Stimulated activated CD8-positive, alpha-beta memory T cell treated with anti-CD3 and anti-CD28 coated beads, Interleukin-15, amount 100 ng/mL, for 48 hours (primary cell): ENCODE measurements at regions not wholly inside any gene's neighbourhood (a gene's known extent, or its start where the extent isn't known, plus 50 kb on each side); places are given as distances from the start of the nearest gene placed in this dataset.

Experiments
- DNase-seq, 2 donors: peaks; one replicate each; pipeline ENCODE4 v3.0.0-alpha.2; 2020; ENCODE audit warnings: low read depth in 2 of 2

DNA sequence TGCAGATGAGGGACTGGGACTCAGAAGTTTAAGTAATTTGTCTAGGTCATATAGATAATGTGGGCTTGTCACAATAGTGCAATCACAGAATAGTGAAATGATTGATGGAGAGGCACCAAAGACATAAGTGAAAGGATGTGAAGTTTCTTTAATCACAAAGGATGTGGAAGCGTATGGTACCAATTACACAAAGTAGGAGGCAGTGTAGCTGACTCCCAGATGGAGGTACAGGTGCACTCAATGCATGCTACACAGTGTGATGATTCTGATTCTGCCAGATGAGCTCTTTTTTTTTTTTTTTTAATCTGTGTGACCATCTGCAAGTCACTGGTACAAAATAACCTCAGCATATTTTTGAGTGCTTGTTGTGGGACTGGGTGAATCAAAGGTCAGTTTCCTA, 411.3 kb downstream of the SPRY1 start:
- no peak for DNase-seq

DNA sequence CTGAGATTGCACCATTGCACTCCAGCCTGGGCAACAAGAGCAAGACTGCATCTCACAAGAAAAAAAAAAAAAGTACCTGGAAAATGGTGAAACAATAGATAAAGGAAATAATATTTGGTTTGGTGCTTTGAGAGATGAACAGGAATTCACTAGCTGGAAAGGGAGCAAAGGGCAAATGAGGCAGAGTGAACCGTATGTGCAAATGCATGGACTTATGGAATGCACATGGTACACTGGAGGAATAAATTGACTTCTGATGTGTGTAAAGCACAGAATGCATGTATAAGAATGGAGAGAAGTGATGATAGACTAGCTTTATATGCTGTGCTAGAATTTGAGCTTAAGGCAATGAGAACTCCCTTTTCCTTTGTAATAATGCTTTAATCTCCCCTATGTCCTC, 413.3 kb downstream of the SPRY1 start:
- no peak for DNase-seq

DNA sequence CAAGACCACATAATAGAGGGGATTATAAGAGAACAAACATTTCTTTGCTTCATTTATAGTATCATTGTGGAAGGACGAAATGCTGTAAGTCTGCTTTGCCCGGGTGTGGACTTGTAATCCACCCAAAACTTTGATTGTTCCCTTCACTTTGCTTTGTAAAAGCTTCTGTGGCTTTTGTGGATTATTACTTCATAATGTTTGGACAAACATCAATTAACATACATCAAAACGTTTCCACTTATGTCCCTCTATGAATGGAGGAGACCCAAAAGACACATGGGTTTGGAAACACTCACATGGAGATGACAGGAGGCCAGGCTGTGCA, 415.4 kb downstream of the SPRY1 start:
- no peak for DNase-seq

DNA sequence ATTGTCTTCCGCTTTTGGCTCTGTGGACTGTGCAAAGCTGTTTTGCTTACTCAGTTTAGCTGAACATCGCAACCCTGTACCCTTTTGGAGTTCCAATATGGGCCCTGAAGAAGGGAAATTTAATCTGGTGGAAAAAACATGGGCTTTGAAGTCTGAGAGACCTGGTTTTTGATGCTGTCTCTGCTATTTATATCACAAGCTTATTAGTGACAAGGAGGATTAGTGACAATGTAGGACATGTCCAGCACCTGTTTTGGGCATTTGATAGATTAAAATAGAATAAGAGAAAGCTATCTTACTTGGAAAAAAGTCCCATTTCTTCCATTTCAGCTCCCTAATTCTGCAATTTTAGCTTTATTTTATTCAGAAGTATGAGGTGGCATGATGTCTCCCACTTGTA, 417.3 kb downstream of the SPRY1 start:
- no peak for DNase-seq

DNA sequence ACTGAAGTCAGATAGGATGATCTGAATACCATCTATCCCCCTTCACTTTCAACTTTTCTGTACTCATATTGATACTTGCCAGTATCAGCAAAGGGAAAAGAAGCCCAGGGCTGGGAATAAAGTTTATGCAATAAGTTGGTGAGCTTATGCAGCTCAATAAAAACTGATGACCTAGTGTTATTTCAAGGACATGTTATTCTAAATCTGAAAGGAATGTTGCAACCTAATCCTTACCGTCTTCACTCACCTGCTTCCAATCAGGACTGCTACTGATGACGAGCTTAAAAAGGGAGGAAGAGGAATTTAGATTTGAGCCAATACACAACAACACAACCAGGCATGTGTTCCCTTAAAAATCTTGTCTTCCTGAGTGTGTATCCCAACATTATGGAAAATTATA, 419.9 kb downstream of the SPRY1 start:
- no peak for DNase-seq

DNA sequence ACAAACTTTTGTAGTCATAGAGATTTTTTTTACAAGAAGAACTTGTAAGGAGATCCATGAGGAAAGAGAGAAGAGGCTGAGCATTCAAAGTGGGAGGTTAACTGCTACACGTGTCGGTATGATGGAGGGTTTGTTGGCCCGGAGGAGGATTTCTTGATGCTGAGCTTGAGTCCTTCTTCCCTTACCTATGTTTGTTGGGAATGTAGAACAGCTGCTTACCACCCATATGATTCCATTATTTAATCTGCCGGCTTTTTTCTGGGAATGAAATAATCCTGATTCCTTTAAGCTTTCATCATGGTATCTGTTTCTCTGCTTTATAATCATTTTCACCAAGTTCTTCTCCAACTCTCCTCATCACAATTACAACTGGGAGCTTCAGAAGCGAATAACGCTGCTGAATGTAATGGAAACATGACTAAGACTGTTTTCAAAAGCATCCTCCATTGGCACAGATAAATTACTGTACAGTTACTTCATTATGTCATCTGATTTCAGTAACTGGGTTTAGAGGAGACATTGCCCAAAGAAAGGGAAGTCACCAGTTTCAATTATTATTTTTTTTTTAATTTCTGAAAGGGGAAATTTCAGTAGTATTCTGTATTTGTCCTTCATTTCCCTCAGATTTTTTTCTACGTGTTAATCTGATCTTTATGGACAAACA, 420.6 kb downstream of the SPRY1 start:
- DNase-seq, result no peak

DNA sequence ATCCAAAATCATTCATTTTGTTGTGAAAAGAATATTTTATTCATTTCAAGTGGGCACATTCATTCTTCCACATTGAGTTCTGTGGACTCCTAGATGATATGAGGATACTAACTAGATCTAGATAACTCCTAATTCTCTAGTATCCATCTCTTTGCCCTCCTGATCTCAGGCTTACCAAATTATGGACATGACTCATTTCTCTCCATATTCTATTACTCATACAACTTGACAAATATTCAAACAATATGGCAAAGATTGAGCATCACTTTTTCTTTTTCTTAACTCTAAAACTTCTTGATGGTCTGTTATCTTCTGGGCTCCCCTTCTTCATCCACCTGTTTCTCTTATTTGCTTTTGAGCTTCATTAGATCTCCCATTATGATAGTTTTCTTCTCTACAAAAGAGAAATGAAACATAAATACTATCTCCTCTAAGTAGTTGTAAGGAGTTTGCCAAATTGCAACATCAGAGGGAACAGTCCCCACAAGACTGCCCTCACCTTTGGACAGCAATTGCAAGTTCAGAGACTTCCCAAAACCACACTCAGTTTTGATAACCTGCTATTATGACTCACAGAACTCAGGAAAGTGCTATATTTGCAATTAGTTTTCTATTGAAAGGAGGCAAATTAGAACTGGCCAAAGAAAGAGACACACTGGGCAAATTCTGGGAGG, 422.9 kb downstream of the SPRY1 start:
- DNase-seq, result no peak

DNA sequence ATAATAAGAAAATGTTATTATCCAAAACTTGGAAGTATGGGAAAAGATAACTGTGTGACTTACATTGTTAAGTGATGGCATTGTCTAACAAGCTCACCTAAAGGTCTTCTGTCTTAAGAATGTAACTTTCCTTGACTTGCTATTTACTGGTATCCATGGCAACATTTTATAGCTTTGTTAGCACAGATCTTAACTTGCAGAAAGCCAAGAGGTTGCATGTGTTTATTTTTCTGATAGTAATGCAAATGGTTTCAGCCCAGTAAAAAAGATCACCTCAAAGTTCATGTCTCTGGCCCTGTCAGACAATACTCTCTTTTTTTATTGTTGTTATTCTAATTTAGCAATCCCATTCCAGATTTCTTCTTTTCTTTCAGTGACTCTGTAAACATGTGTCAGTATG, 425.3 kb downstream of the SPRY1 start:
- DNase-seq, result no peak

DNA sequence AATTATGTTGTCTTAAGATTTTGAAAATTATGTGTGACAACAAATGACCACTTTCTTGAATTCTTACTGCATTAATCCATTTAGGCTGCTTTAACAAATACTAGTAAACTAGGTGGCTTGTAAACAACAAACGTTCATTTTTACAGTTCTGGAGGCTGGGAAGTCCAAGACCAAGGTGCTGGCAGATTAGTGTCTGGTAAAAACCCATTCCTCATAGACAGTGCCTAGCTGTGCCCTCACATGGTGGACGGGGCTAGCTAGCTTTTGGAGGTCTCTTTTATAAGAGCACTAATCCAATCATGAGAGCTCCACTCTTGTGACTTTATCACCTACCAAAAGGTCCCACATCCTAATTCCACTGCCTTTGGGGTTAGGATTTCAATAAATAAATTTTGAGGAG, 425.8 kb downstream of the SPRY1 start:
- DNase-seq, result no peak

DNA sequence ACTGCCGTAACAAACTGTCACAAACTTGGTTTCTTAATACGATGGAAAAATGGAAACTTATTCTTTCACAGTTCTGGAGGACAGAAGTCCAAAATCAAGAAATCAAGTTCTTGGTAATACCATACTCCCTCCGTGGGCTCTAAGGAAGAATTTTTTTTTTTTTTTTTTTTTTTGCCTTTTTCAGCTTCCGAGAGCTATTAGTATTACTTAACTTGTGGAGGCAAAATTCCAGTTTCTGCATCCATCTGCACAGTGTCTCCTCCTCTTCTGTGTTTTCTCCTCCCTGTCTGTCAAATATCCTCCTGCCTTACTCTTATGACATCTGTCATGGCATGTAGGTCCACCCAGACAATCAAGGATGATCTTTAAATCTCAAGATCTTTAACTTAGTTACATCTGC, 426.6 kb downstream of the SPRY1 start:
- DNase-seq, result no peak

DNA sequence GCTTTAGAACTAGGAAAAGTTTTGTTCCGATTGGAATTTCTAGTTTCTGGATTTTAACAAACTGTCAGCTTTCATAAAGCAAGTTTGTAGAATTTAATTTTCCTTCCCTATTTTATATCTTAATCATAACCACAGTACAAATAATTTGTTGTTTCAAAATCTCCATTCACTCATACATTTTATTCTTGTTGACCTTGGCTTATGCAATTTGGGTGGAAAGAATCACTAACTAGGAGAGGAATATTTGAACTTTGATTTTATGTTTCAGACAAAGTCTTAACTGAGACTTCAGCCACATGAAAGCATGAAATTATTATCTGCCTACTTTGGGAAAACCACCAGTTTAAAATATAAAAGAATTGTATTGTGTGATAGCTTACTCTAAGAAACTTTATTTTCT, 427.9 kb downstream of the SPRY1 start:
- no peak for DNase-seq

DNA sequence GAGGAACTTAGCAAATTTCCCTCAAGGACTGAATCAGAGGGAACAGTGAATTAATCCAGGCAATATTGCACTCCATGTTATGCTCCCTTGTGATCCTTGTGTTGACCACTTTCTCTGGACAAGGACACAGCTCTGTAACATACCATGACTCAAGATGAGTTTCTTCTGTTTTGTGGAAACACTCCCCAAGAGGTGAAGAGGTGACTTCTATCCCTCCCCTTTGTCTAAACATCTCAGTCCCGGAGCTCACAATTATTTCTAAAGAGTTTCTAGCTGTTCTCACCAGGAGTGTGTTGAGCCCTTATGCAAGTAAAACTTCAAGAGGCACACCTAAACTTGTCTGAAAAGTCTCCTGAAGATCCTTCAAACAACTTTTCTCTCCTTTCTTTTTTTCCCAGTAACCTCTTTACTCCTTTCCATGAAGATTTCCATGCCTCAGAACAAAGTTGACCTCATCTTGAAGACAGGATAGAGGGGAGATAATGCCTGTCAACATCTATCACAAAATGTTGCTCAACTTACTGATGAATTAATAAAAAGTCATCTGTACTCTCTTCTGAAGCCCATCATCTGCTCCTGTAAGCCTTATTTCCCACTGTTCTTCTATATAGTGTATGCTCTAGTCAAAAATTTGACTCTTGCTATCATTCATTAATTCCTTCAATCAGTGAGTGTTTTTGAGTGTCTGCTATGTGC, 429.1 kb downstream of the SPRY1 start:
- no peak for DNase-seq

DNA sequence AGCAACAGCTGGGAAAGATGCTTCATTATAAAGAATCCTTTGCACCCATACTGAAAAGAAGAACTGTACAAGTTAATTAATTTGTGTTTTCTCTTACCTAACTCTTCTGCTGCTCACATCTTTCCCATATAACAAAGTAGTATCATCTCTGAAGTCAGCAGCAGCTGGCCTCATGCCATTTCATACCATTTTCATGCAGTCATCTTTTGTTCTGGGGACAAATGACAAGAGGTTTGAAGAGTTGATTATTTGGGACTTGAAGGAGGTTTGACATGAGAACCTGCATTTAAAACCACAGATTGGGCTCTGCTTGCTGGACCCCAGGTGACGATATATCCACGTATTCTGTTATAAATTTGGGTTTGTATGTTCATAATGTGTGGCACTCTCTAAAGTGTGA, 430.3 kb downstream of the SPRY1 start:
- DNase-seq, result no peak

DNA sequence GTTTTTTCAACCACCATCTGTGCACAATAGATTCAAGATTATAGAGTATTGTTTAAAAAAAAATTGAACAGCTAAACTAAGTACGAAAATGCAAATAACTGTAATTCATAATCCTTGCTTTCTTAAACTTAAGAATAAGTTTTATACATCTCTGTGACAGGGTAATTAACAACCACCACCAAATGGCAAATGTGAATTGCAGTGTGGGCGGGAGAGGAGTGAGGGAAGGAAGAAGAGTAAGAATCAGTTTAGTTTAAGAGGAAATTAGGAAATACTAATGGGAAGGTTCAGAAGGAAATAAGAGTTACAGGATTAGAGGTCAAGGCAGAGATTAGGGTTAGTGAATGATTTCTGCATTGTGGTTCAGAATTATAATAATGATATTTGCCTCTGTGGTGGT, 430.9 kb downstream of the SPRY1 start:
- DNase-seq, result no peak

DNA sequence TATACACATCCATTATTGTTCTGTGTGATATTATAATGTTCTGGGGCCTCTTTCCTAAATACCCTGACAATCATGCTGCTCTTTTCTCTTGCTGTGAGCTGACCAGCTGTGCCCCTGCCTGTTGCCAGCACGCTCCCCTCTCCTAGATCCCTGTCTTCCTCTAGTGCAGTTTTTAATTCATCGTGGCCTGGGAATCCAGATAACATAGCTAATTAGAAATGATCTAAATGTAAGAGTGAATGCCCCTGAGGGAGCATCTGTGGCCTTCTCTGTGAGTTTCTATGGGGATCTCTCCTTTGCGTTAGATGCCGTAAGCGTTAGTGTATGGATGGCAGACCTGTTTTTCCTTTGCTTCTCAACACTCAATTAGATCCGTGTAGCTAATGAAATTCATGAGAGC, 434.3 kb downstream of the SPRY1 start:
- no peak for DNase-seq

DNA sequence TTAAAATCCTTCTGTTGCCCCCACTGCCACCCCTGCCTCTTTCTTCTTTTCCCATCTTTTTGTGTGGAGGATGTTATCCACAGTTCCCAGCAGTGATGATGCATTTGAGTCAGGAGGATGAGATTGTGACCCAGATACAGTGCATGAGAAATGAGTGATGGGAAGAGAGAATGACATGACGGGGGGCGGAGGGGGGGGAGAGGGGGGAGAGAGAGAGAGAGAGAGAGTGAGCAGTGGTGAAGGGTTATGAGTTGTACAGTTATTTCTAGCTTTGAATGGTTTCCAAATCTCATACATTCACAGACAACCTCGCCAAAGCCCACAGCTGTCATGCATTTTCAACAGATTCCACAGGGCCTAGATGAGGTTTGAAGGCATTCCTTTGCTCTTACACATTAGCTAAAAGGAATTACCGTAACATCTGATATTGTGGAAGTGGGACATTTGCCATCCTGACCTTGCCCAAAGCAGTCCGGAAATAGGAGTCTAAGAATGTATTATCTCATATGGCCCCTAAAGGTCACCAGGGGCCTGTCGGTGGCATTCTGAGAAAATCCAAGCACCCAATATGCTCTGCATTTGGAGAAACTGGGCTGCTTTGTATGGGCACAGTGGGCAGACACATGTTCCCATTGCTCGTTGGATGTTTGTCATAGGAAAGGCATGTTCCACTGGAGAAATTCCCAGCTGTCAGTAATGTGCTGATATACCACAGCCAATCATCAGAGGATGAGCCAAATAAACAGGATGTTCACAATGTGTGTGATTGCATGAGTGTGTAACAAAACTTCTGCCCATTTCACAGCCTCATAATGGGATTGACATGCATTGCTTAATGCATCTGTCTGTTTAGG, 435.8 kb downstream of the SPRY1 start:
- DNase-seq, result no peak

DNA sequence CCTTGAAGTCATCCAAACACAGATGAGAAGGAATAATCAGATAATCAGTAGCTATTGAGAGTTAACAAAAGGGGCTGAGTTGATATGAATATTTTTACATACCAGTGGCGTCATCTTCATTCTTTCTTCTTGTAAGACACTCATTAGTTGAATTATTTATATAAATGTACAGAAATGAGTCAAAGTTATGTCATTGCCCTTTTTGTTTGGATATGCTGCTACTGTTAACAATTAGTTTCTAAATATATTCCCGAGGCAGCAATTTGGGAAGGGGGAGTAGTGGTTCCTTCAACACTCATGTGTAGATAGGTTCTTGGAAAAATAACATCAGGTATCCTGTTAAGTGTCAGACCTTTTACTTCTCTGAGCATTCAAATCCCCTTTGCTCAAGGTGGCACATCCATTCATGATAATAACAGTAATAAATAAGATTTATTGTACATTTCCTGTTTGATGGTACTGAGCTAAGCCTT, 436.6 kb downstream of the SPRY1 start:
- DNase-seq, result no peak

DNA sequence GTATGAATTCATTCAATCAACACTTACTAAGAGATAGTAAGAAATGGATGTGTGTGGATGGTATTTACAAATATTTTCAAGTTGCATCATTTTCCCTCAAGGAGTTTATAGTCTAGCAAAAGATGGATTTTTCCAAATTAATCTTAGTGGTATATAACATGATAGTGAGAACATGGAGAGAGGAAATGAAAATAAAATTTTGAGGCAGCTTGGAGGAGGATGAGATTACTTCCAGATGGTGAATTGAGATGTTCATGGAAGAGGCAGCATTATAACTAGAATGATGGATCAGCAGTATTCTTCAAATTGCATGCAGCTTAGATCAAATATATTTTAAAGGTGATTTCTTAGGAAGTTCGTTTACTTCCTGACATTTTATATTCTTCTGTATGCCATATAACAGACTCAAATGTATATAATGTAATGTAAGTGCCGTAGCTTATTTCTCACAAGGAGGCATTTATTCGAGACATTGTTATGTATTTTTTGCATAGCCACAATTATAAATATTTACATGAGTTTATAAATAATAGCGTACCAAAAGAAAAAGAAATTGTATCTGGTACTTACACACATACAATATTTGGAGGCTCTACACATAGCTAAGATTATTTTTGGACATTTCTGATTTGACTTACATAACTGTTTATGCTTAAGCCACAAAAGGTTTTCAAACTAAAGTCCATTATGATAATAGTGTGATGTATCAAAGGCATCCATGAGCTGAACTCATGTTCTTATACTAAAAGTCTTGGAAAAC, 439.4 kb downstream of the SPRY1 start:
- DNase-seq, result no peak

DNA sequence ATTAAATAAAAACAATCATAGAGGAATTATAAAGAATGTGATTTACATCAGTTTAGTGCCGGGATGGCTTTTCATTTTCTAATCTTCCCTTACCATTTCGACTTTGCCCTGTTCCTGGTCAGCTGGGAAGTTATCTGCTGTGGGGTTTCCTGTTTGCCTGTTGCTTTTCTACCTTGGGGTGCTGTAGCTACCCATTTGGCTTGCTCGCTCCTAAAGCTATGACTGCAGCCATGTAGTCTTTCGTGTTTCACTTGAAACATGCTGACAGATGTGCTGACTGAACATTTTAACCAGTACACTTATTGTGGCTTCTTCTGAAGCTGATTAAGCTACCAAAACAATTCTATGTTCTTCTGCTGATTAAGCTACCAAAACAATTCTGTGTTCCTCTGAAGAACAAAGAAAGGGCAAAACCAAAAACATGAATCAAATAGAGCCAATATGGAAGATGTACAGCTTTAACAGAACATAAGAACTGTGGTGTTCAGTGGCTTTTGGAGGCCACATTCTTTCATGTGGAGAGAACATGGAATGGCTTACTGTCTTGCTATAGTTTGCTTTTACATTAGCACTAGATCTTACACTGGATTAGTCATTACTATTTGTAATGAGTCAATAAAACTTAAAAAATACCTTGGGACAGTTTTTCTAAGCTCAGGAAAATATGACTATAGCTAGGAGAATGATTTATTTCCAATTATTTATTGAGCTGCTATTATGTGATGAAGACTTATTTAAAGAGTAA, 440.4 kb downstream of the SPRY1 start:
- DNase-seq, result no peak

DNA sequence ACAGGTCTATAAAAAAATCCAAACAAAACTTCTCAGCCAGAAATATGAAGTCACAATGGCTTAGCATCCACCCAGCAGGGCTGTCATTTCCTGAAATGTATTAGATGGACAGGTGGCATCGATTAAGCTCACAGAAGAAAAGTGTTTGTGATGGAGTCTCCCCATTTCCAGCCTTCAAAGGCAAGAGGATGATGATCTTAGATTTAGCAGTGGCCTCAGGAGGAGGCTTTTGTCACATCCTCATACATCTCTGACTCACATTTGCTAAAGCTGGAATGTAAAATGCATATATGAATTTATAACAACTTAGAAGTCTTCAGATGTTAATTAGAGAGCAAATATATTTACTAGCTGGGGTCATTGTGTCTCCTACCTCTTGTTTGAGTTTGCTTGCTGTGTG, 441.9 kb downstream of the SPRY1 start:
- no peak for DNase-seq

DNA sequence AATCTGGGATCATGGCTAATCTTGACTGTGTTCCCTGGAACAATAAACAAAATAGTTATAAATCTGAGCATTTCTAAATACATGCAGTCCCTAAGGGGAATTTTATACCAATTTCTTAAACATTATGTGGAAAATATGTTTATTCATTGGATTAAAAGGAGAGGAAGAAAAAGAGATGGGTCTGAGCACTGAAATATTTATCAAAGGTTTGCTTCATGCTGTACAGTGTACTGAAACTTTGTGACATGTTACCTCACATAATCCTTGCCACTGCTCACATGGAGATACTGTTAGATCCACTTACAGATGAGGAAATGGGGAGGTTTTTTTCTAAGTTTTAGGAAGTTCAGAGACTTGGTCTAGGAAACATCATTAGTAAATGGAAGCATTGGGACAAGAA, 443.6 kb downstream of the SPRY1 start:
- DNase-seq, result no peak
